IMR-90 (cell line): ENCODE measurements at regions not wholly inside any gene's neighbourhood (a gene's known extent, or its start where the extent isn't known, plus 50 kb on each side); places are given as distances from the start of the nearest gene placed in this dataset.

Experiments used
- ATAC-seq: fragments of 200-7000 bp; cut with Tn5 transposase; 2 replicates; pipeline ENCODE4 v1.9.1; 2020; ENCODE audit warnings: low read depth, mild to moderate bottlenecking, moderate library complexity
- BruUV-seq: library from RNA; stranded (reverse); fragments of 400-500 nt; replicated peaks from 2 replicates; lab custom pipeline; 2021; lab: Mats Ljungman, UMichigan
- CTCF ChIA-PET: fragments of 300-600 bp; formaldehyde crosslinking; extraction: SDS; loops from one replicate; lab custom pipeline; 2021; ENCODE audit warnings: antibody characterized with exemption; lab: Yijun Ruan, JAX
- POLR2A ChIA-PET: fragments of 300-600 bp; sonication (Branson Sonifier 250); formaldehyde crosslinking; loops from one replicate; lab custom pipeline; 2022; ENCODE audit warnings: antibody characterized with exemption; ENCODE audit not compliant: unreplicated experiment; lab: Charles Lee
- DNase-seq: peaks from one replicate; pipeline ENCODE4 v3.0.0; 2013
- H2AFZ ChIP-seq: replicated peaks from 2 replicates; pipeline ENCODE3; 2013; ENCODE audit warnings: low read length, mild to moderate bottlenecking; ENCODE audit not compliant: poor library complexity
- H2AK5ac ChIP-seq: 2 replicates; pipeline ENCODE4 v1.6.1; 2013; ENCODE audit warnings: low read depth, low read length, inconsistent platforms
- H2AK9ac ChIP-seq: replicated peaks from 2 replicates; pipeline ENCODE3; 2013; ENCODE audit warnings: mild to moderate bottlenecking, low read depth, low read length, moderate library complexity; ENCODE audit not compliant: poor library complexity
- H2BK120ac ChIP-seq: 2 replicates; pipeline ENCODE4 v1.6.1; 2013; ENCODE audit warnings: low read depth, low read length, inconsistent platforms
- H2BK15ac ChIP-seq: 3 replicates; pipeline ENCODE4 v1.6.1; 2013; ENCODE audit warnings: low read depth, low read length, inconsistent platforms
- H2BK20ac ChIP-seq: 2 replicates; pipeline ENCODE4 v1.6.1; 2013; ENCODE audit warnings: low read depth, mild to moderate bottlenecking, inconsistent platforms, low read length, moderate library complexity
- H2BK5ac ChIP-seq: 2 replicates; pipeline ENCODE4 v1.6.1; 2013; ENCODE audit warnings: mild to moderate bottlenecking, low read depth, low read length, inconsistent platforms; ENCODE audit not compliant: poor library complexity, severe bottlenecking
- H3K14ac ChIP-seq: replicated peaks from 2 replicates; pipeline ENCODE4 v1.6.1; 2013; ENCODE audit warnings: low read depth, low read length, inconsistent platforms
- H3K18ac ChIP-seq: 2 replicates; pipeline ENCODE4 v1.6.1; 2013; ENCODE audit warnings: low read depth, low read length, control low read depth
- H3K23ac ChIP-seq: 2 replicates; pipeline ENCODE4 v1.6.1; 2013; ENCODE audit warnings: low read depth, low read length, inconsistent platforms
- H3K27ac ChIP-seq: 2 replicates; pipeline ENCODE4 v1.5.1; 2013; ENCODE audit warnings: mild to moderate bottlenecking, control low read depth, low read length; ENCODE audit not compliant: insufficient read depth
- H3K27me3 ChIP-seq: 2 replicates; pipeline ENCODE4 v1.6.1; 2013; ENCODE audit warnings: low read length; ENCODE audit not compliant: control insufficient read depth, insufficient read depth
- H3K36me3 ChIP-seq: 2 replicates; pipeline ENCODE4 v1.6.1; 2013; ENCODE audit warnings: low read length, mixed read lengths; ENCODE audit not compliant: control insufficient read depth, insufficient read depth
- H3K4ac ChIP-seq: 2 replicates; pipeline ENCODE4 v1.6.1; 2013; ENCODE audit warnings: low read depth, low read length, inconsistent platforms
- H3K4me1 ChIP-seq: 2 replicates; pipeline ENCODE4 v1.6.1; 2013; ENCODE audit warnings: low read length, mixed read lengths; ENCODE audit not compliant: control insufficient read depth, insufficient read depth
- H3K4me2 ChIP-seq: 2 replicates; pipeline ENCODE4 v1.6.1; 2013; ENCODE audit warnings: low read depth, mild to moderate bottlenecking, control low read depth, low read length, moderate library complexity
- H3K4me3 ChIP-seq: 2 replicates; pipeline ENCODE4 v1.5.1; 2013; ENCODE audit warnings: low read depth, mild to moderate bottlenecking, control low read depth, low read length, moderate library complexity; ENCODE audit not compliant: insufficient read depth
- H3K56ac ChIP-seq: 2 replicates; pipeline ENCODE4 v1.6.1; 2013; ENCODE audit warnings: low read length, inconsistent platforms; ENCODE audit not compliant: insufficient read depth; ENCODE audit errors: extremely low read depth
- H3K79me1 ChIP-seq, 2 experiments: 2 replicates each; pipeline ENCODE4 v1.6.1; 2013; ENCODE audit warnings: low read length in 2 of 2, inconsistent platforms in 1 of 2, low read depth in 1 of 2
- H3K9ac ChIP-seq: 2 replicates; pipeline ENCODE4 v1.6.1; 2013; ENCODE audit warnings: low read depth, low read length, control low read depth
- H3K9me1 ChIP-seq: 2 replicates; pipeline ENCODE4 v1.6.1; 2013; ENCODE audit warnings: low read length, inconsistent platforms; ENCODE audit not compliant: insufficient read depth
- H3K9me3 ChIP-seq: 2 replicates; pipeline ENCODE4 v1.6.1; 2013; ENCODE audit warnings: low read length; ENCODE audit not compliant: control insufficient read depth, insufficient read depth
- H4K20me1 ChIP-seq: 2 replicates; pipeline ENCODE4 v1.6.1; 2013; ENCODE audit warnings: low read length, inconsistent platforms; ENCODE audit not compliant: insufficient read depth
- H4K5ac ChIP-seq: 2 replicates; pipeline ENCODE4 v1.6.1; 2013; ENCODE audit warnings: mild to moderate bottlenecking, low read depth, low read length, control low read depth
- H4K8ac ChIP-seq, 2 experiments: 2 replicates each; pipeline ENCODE4 v1.6.1; 2013; ENCODE audit warnings: low read depth in 2 of 2, low read length in 2 of 2, control low read depth in 1 of 2, inconsistent platforms in 1 of 2
- H4K91ac ChIP-seq: 2 replicates; pipeline ENCODE4 v1.6.1; 2013; ENCODE audit warnings: low read depth, low read length, inconsistent platforms; ENCODE audit not compliant: insufficient read depth
- FOS ChIP-seq: fragments of 150-350 bp; IDR thresholded peaks from 2 replicates; pipeline ENCODE4 v1.6.1; 2016; ENCODE audit warnings: low read depth, low read length
- MXI1 ChIP-seq: IDR thresholded peaks from 2 replicates; pipeline ENCODE4 v1.6.1; 2012; ENCODE audit warnings: low read depth, mild to moderate bottlenecking, low read length, moderate library complexity, borderline replicate concordance
- NFE2L2 ChIP-seq: fragments of 150-350 bp; IDR thresholded peaks from 2 replicates; pipeline ENCODE4 v1.6.1; 2016; ENCODE audit warnings: low read depth, mild to moderate bottlenecking, low read length
- POLR2A ChIP-seq: IDR thresholded peaks from 2 replicates; pipeline ENCODE4 v1.6.1; 2012; ENCODE audit warnings: mild to moderate bottlenecking, low read depth, low read length
- RAD21 ChIP-seq: IDR thresholded peaks from 2 replicates; pipeline ENCODE4 v1.6.1; 2012; ENCODE audit warnings: low read length, improper control_type of control experiment
- RCOR1 ChIP-seq: IDR thresholded peaks from 2 replicates; pipeline ENCODE4 v1.6.1; 2012; ENCODE audit warnings: mild to moderate bottlenecking, low read length, improper control_type of control experiment; ENCODE audit not compliant: insufficient replicate concordance
- RFX5 ChIP-seq: IDR thresholded peaks from 2 replicates; pipeline ENCODE4 v1.8.0; 2012; ENCODE audit warnings: low read depth, mild to moderate bottlenecking, low read length, moderate library complexity
- USF2 ChIP-seq: fragments of 150-350 bp; IDR thresholded peaks from 2 replicates; pipeline ENCODE4 v1.6.1; 2017; ENCODE audit warnings: mild to moderate bottlenecking, antibody characterized with exemption, low read length, low read depth
- WGBS, 2 experiments: methylation state at CpG; one replicate each; pipeline versions ENCODE4 v1.1.5 to v1.1.7; 2013; ENCODE audit warnings: missing lambda C conversion rate in 2 of 2; ENCODE audit not compliant: insufficient read length in 1 of 2; ENCODE audit errors: extremely low coverage in 2 of 2; 5-methylcytosine and 5-hydroxymethylcytosine counted together
- dilution Hi-C: fragments of 300-500 bp; cut with HindIII; formaldehyde crosslinking; loops from one replicate; pipeline ENCODE4 v1.14.3; 2018; ENCODE audit warnings: low sequenced_read_pairs; ENCODE audit not compliant: unreplicated experiment
- in situ Hi-C: fragments of 300-500 bp; cut with MboI; formaldehyde crosslinking; loops from 3 replicates; pipeline ENCODE4 v1.14.3; 2019; ENCODE audit warnings: low sequenced_read_pairs, inconsistent platforms, mixed read lengths
- intact Hi-C: fragments of 100-400 bp; cut with micrococcal nuclease; formaldehyde crosslinking; loops from 2 replicates; pipeline ENCODE4 v1.10.0; 2022
- TF ChIP-seq, protein P1 (sequence below): conservative IDR thresholded peaks from 2 replicates; pipeline ENCODE4 v1.5.1; 2012; ENCODE audit warnings: mild to moderate bottlenecking, low read depth, low read length, improper control_type of control experiment
- TF ChIP-seq, protein P2 (sequence below): fragments of 150-350 bp; IDR thresholded peaks from 2 replicates; pipeline ENCODE4 v1.6.1; 2016; ENCODE audit warnings: low read depth, mild to moderate bottlenecking, low read length, moderate library complexity, borderline replicate concordance

DNA sequence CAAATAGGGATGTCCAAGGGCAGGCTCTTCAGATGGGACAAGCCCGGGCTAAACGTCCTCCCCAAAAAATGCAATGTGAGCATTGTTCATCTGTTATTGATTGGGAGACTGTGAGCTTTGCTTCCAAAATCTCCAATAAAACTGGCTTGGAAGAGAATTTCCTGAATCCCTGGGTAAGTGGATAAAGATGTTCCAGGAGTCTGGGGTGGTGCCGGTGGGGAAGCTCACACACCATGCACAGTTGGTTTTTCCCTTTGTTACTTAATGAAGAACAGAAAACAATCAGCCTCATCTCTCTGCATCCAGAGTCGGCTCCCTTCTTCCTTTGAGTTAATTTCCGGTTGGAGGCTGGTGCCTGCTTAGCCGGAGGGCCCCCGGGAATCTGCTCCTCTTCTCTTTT, 72.1 kb upstream of the ZBTB40 start:
- H3K9me1 ChIP-seq = no peaks in the 10 kb centered on the region
- H3K18ac ChIP-seq = no peak overlapping the region
- no peaks in the 10 kb centered on the region for H3K79me1 ChIP-seq
- no peak overlapping the region for H2BK120ac ChIP-seq
- H3K4me3 ChIP-seq = no peak overlapping the region
- H2AFZ ChIP-seq = no peak overlapping the region
- ChIA-PET POLR2A (no interaction called here), CTCF (no interaction called here)
- no peak overlapping the region for H4K91ac ChIP-seq
- H3K4me1 ChIP-seq = no peaks in the 10 kb centered on the region
- no peak overlapping the region for H3K9ac ChIP-seq
- no peaks in the 10 kb centered on the region for H3K36me3 ChIP-seq
- TF ChIP-seq NFE2L2 (no peak), RAD21 (no peak), MXI1 (no peak), FOS (no peak), RFX5 (no peak), USF2 (no peak), POLR2A (no peak), RCOR1 (no peak)
- TF ChIP-seq, protein P1, sequence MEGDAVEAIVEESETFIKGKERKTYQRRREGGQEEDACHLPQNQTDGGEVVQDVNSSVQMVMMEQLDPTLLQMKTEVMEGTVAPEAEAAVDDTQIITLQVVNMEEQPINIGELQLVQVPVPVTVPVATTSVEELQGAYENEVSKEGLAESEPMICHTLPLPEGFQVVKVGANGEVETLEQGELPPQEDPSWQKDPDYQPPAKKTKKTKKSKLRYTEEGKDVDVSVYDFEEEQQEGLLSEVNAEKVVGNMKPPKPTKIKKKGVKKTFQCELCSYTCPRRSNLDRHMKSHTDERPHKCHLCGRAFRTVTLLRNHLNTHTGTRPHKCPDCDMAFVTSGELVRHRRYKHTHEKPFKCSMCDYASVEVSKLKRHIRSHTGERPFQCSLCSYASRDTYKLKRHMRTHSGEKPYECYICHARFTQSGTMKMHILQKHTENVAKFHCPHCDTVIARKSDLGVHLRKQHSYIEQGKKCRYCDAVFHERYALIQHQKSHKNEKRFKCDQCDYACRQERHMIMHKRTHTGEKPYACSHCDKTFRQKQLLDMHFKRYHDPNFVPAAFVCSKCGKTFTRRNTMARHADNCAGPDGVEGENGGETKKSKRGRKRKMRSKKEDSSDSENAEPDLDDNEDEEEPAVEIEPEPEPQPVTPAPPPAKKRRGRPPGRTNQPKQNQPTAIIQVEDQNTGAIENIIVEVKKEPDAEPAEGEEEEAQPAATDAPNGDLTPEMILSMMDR = no peak
- TF ChIP-seq, protein P2, sequence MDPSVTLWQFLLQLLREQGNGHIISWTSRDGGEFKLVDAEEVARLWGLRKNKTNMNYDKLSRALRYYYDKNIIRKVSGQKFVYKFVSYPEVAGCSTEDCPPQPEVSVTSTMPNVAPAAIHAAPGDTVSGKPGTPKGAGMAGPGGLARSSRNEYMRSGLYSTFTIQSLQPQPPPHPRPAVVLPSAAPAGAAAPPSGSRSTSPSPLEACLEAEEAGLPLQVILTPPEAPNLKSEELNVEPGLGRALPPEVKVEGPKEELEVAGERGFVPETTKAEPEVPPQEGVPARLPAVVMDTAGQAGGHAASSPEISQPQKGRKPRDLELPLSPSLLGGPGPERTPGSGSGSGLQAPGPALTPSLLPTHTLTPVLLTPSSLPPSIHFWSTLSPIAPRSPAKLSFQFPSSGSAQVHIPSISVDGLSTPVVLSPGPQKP = no peak
- dilution Hi-C loops (no loop called here), in situ Hi-C loops (no loop called here), intact Hi-C loops (no loop called here)
- no peak overlapping the region for H3K27ac ChIP-seq
- no peak overlapping the region for H3K14ac ChIP-seq
- peaks cover 5% of the 10 kb centered on the region; the same call in 1 of the 2 replicates for H3K9me3 ChIP-seq
- H2BK15ac ChIP-seq = no peak overlapping the region
- no peak overlapping the region for H3K4ac ChIP-seq
- peaks cover 55% of the 10 kb centered on the region for H3K27me3 ChIP-seq
- H2BK20ac ChIP-seq = no peak overlapping the region
- ATAC-seq (no peak), DNase-seq (no peak)
- H4K20me1 ChIP-seq = no peaks in the 10 kb centered on the region
- no peak overlapping the region for H2BK5ac ChIP-seq
- H4K5ac ChIP-seq = no peak overlapping the region
- H2AK5ac ChIP-seq = no peak overlapping the region
- no peak overlapping the region for H3K56ac ChIP-seq
- no peak overlapping the region for H2AK9ac ChIP-seq
- no peak overlapping the region for H3K4me2 ChIP-seq
- no peak overlapping the region for H3K23ac ChIP-seq
- BruUV-seq = no TSS peak
- no CpG with 5 or more reads among the region's 7 CpGs for WGBS, 2 experiments
- H4K8ac ChIP-seq = no peak overlapping the region
